ENCODE measurements at regions not wholly inside any gene's neighbourhood (a gene's known extent, or its start where the extent isn't known, plus 50 kb on each side); places are given as distances from the start of the nearest gene placed in this dataset.

DNA sequence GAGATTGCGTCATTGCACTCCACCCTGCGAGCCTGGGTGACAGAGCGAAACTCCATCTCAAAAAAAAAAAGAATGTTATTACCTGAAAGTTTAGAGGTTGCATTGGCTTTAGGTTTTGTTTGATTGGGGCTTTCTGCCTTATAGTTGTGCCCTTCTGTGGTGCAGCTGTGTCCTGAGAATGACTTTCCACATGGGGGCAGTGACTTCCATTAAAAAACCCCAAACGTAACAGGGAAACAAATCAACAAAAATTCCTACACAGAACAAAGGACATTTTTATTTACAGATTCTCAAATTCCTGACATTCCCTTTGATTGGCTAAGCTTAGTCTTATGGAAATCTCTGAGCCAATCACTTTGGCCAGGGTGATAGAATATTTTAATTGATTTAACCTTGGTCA, 154.1 kb upstream of the GPR149 start:
- H3K27me3 Mint-ChIP-seq, result no peaks in the 10 kb centered on the region
- H3K4me1 Mint-ChIP-seq, result no peaks in the 10 kb centered on the region
- H3K9me3 Mint-ChIP-seq, result no peaks in the 10 kb centered on the region
- POLR2A ChIA-PET, result no interaction called here
- no peak for TF ChIP-seq CTCF (IDR thresholded peaks at IDR 0.05)
- CTCF ChIA-PET, result no interaction called here
- H3K27ac Mint-ChIP-seq, result no peak overlapping the region
- intact Hi-C loops (cut with micrococcal nuclease), result no loop called here
- no peaks in the 10 kb centered on the region for H3K36me3 Mint-ChIP-seq (ENCODE audit: low read depth)
- DNase-seq (no peak), ATAC-seq (ENCODE audit: low read depth) (no peak)
- no peak overlapping the region for H3K4me3 Mint-ChIP-seq

- TF ChIP-seq CTCF (IDR thresholded peaks at IDR 0.05), result no peak
- CTCF ChIA-PET, result no interaction called here
- intact Hi-C loops (cut with micrococcal nuclease), result no loop called here
- Mint-ChIP-seq H3K9me3 (no peaks in the 10 kb centered on the region), H3K4me1 (no peaks in the 10 kb centered on the region), H3K27me3 (no peaks in the 10 kb centered on the region), H3K4me3 (no peak overlapping the region), H3K27ac (no peak overlapping the region), H3K36me3 (ENCODE audit: low read depth) (no peaks in the 10 kb centered on the region)
- ATAC-seq (ENCODE audit: low read depth), result no peak
- POLR2A ChIA-PET, result no interaction called here
- no peak for DNase-seq
Measured at GRCh38 chr3:154583086-154583634, 153.2 kb upstream of the GPR149 start.

DNA sequence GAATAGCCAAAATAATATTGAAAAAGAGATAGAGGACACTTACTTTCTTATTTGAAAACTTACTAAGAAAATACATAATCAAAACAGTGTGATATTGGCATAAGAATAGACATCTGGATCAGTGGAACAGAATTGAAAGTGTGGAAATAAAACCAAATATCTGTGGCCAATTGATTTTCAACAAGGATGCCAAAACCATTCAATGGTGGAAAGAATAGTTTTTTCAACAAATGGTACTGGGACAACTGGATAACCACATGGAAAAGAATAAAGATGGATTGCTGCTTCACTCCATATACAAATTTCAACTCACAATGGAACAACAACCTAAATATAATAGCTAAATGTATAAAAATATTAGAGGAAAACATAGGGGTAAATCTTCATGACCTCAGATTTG, 152.5 kb upstream of the GPR149 start:
- no peaks in the 10 kb centered on the region for H3K4me1 Mint-ChIP-seq
- intact Hi-C loops (cut with micrococcal nuclease), result no loop called here
- ChIA-PET CTCF (no interaction called here), POLR2A (no interaction called here)
- no peaks in the 10 kb centered on the region for H3K36me3 Mint-ChIP-seq (ENCODE audit: low read depth)
- H3K4me3 Mint-ChIP-seq, result no peak overlapping the region
- H3K27ac Mint-ChIP-seq, result no peak overlapping the region
- ATAC-seq (ENCODE audit: low read depth), result no peak
- no peak for TF ChIP-seq CTCF (IDR thresholded peaks at IDR 0.05)
- no peaks in the 10 kb centered on the region for H3K9me3 Mint-ChIP-seq
- no peak for DNase-seq
- H3K27me3 Mint-ChIP-seq, result no peaks in the 10 kb centered on the region

DNA sequence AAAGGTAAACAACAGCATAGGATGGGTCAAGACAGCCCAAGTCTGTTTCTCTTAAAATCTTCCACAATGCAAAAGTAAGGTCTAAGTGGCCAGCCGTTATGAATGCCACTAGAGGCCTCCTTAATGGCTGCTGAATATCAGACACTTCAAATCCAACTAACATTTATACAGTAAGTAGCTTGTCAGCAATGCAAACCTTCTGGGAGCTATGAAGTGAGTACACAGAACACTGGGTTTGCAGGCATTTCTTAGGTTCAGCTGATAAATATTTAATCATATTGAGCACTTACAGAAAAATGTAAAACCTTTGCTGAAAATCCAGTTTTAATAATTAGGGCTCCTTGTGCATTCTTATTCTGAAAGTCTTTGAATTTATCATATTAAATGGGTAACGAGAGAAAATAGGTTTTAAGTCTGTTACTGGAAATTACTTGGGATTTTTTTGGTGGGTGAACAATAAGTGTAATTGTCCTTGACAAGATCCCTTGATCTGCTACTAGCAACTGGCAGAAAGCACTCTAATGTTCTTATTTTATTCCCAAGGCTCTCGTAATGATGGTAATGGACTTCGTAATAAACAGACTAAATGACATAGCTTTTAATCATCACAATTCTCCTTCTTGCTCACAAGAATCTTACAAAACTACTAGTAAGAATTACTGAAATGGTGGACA, 141.7 kb upstream of the GPR149 start:
- peaks cover 8% of the 10 kb centered on the region for H3K9me3 Mint-ChIP-seq
- TF ChIP-seq CTCF (IDR thresholded peaks at IDR 0.05), result no peak
- DNase-seq (no peak), ATAC-seq (ENCODE audit: low read depth) (no peak)
- intact Hi-C loops (cut with micrococcal nuclease), result no loop called here
- ChIA-PET POLR2A (no interaction called here), CTCF (no interaction called here)
- H3K27me3 Mint-ChIP-seq, result no peaks in the 10 kb centered on the region
- H3K27ac Mint-ChIP-seq, result no peak overlapping the region
- no peaks in the 10 kb centered on the region for H3K36me3 Mint-ChIP-seq (ENCODE audit: low read depth)
- H3K4me1 Mint-ChIP-seq, result no peaks in the 10 kb centered on the region
- no peak overlapping the region for H3K4me3 Mint-ChIP-seq

GRCh38 chr3:154568064-154568463, 138.1 kb upstream of the GPR149 start:
- Mint-ChIP-seq H3K4me1 (no peaks in the 10 kb centered on the region), H3K9me3 (no peaks in the 10 kb centered on the region), H3K27me3 (no peaks in the 10 kb centered on the region), H3K36me3 (ENCODE audit: low read depth) (no peaks in the 10 kb centered on the region), H3K27ac (no peak overlapping the region), H3K4me3 (no peak overlapping the region)
- DNase-seq (no peak), ATAC-seq (ENCODE audit: low read depth) (no peak)
- POLR2A ChIA-PET, result no interaction called here
- intact Hi-C loops (cut with micrococcal nuclease), result no loop called here
- TF ChIP-seq CTCF (IDR thresholded peaks at IDR 0.05), result no peak
- CTCF ChIA-PET, result no interaction called here

Measured in activated B cell treated with CpG ODN at 0.5 μM for 24 hours (primary cell).